ENCODE measurements at regions not wholly inside any gene's neighbourhood (a gene's known extent, or its start where the extent isn't known, plus 50 kb on each side); places are given as distances from the start of the nearest gene placed in this dataset.

- TF ChIP-seq CTCF (IDR thresholded peaks at IDR 0.05; ENCODE audit: insufficient read depth, low read length) = no peak
- TF ChIP-seq GABPA (IDR thresholded peaks at IDR 0.05; ENCODE audit: low read depth) = no peak
- no peak for TF ChIP-seq POLR2AphosphoS5 (IDR thresholded peaks at IDR 0.05; ENCODE audit: low read depth)
Observed at GRCh38 chr5:82599692-82600091, 321.5 kb upstream of the RPS23 start.

All from HL-60 (cell line).